Mammary epithelial cell (primary cell): ENCODE measurements at regions not wholly inside any gene's neighbourhood (a gene's known extent, or its start where the extent isn't known, plus 50 kb on each side); places are given as distances from the start of the nearest gene placed in this dataset.

ENCODE experiments used
- EZH2 ChIP-seq: IDR thresholded peaks from 2 replicates; pipeline ENCODE4 v1.6.1; 2012; ENCODE audit warnings: low read length, inconsistent platforms, borderline replicate concordance
- TF ChIP-seq, protein P1 (sequence below), 2 donors: IDR thresholded peaks in 1 of 2; conservative IDR thresholded peaks in 1 of 2; 2 replicates each; pipeline ENCODE4 v1.5.1; 2011 to 2012; ENCODE audit warnings: inconsistent platforms in 2 of 2, low read length in 2 of 2, mild to moderate bottlenecking in 2 of 2, control low read depth in 1 of 2, low read depth in 1 of 2; ENCODE audit not compliant: insufficient read depth in 1 of 2; ENCODE audit errors: extremely low read depth in 1 of 2

DNA sequence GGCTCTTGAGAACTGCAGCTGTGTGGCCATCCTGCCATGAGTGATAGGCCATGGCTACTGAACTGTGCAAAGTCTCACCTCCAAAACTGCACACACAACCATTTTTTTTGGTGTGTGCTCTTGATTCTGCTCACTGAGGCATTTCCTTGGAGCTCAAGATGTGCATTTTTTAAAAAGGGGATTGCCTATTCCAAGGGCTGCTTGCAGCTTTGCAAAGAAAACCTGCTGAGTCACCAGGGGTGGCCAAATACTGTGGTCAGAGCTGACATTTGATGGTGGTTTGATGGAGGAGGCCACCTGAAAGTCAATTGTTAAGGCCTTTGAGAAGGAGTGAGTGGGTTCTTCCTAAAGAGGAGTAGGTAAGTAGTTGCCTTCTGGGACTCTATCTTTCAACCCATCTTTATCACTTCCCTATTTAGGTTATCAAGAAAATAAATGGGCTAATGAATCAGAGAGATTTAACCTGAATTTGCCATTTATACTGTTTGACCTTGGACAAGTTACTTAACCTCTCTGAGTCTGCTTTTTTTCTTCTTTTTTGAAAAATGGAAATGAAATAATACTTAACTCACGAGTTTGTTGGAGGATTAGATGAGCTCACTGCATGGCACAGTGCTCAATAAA is 87.9 kb downstream of the CHST2 start:
- TF ChIP-seq EZH2 = no peak
- TF ChIP-seq, protein P1, sequence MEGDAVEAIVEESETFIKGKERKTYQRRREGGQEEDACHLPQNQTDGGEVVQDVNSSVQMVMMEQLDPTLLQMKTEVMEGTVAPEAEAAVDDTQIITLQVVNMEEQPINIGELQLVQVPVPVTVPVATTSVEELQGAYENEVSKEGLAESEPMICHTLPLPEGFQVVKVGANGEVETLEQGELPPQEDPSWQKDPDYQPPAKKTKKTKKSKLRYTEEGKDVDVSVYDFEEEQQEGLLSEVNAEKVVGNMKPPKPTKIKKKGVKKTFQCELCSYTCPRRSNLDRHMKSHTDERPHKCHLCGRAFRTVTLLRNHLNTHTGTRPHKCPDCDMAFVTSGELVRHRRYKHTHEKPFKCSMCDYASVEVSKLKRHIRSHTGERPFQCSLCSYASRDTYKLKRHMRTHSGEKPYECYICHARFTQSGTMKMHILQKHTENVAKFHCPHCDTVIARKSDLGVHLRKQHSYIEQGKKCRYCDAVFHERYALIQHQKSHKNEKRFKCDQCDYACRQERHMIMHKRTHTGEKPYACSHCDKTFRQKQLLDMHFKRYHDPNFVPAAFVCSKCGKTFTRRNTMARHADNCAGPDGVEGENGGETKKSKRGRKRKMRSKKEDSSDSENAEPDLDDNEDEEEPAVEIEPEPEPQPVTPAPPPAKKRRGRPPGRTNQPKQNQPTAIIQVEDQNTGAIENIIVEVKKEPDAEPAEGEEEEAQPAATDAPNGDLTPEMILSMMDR (conservative IDR thresholded peaks at IDR 0.05 in 1 of 2, IDR thresholded peaks at IDR 0.05 in 1 of 2; ENCODE audit: extremely low read depth in 1 of 2, insufficient read depth in 1 of 2, low read depth in 1 of 2, low read length in 2 of 2) = no peak
